ENCODE measurements at regions not wholly inside any gene's neighbourhood (a gene's known extent, or its start where the extent isn't known, plus 50 kb on each side); places are given as distances from the start of the nearest gene placed in this dataset.

DNA sequence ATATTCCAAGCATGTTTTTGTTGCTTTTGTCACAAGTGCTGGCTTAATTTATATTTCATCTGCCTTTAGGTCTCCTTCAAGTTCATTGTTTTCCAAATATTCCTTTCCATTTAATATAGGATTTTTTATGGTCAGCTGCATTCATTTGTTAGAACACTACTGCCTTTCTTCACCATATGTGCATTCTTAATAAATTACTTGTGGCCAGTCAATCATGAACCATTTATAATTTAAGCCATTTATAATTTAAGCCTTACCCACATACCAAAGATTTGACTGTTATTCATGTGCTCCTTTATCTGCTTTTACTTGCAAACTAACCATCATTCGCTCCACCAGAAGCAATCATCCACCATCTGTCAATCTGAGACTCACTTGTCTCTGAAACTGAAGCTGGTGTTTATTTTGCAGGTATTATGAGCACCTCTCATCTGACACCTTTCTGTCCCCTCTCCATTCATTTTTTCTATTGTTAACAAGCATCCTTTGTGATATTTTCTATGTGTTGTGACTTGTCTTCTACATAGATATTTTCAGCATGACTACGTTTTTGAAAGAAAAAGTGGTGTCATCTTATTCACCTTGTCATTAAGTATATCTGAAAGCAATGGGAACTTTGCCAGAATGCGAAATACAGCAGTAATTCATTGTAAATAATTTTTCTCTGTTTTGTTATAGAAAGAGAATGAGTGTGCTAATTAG is 786.8 kb downstream of the KCNJ3 start:
- ChIA-PET CTCF (ENCODE audit: partially characterized antibody) (no interaction called here), POLR2A (ENCODE audit: partially characterized antibody) (no interaction called here)
- Histone ChIP-seq H3K79me2 (ENCODE audit: control insufficient read depth in 1 of 2, insufficient read depth in 2 of 2, low read length in 2 of 2) (no peaks in the 10 kb centered on the region), H3K79me1 (ENCODE audit: low read depth, low read length) (no peaks in the 10 kb centered on the region), H3K9me3 (ENCODE audit: insufficient read depth in 2 of 2, low read depth in 1 of 2, low read length in 1 of 2) (no peaks in the 10 kb centered on the region), H4K20me1 (replicated peaks in 1 of 2; ENCODE audit: control insufficient read depth in 1 of 2, insufficient read depth in 2 of 2, low read length in 2 of 2) (no peaks in the 10 kb centered on the region), H4K8ac (ENCODE audit: extremely low read depth, insufficient read depth, low read length) (no peak overlapping the region), H2BK120ac (replicated peaks; ENCODE audit: low read depth, low read length) (no peak overlapping the region), H2BK20ac (ENCODE audit: low read length) (no peak overlapping the region), H2AK5ac (ENCODE audit: low read depth, low read length) (no peak overlapping the region), H3K4ac (replicated peaks; ENCODE audit: insufficient read length, low read depth, low read length) (no peak overlapping the region), H3K18ac (ENCODE audit: extremely low read depth, low read length) (no peak overlapping the region), H2BK12ac (ENCODE audit: low read depth, low read length) (no peak overlapping the region), H3K23ac (ENCODE audit: insufficient read length) (no peak overlapping the region), H2BK15ac (ENCODE audit: low read length) (no peak overlapping the region), H3K56ac (replicated peaks; ENCODE audit: insufficient read length, low read depth, low read length) (no peak overlapping the region), H2BK5ac (ENCODE audit: low read depth, low read length) (no peak overlapping the region), H4K5ac (ENCODE audit: insufficient read length, low read depth, low read length) (no peak overlapping the region), H3K4me1 (replicated peaks in 1 of 4; ENCODE audit: control insufficient read depth in 3 of 4, insufficient read depth in 4 of 4, low read length in 3 of 4) (no peaks in the 10 kb centered on the region), H3K27ac (ENCODE audit: low read depth, low read length) (no peak overlapping the region), H3K23me2 (ENCODE audit: low read depth, low read length) (no peaks in the 10 kb centered on the region), H3K36me3 (ENCODE audit: control insufficient read depth in 2 of 4, insufficient read depth in 4 of 4, low read length in 3 of 4) (no peaks in the 10 kb centered on the region), H3K27me3 (replicated peaks in 1 of 4; ENCODE audit: control insufficient read depth in 3 of 4, extremely low read depth in 1 of 4, insufficient read depth in 3 of 4, low read length in 3 of 4) (peaks cover 0 to 1% (median 0%) of the 10 kb centered on the region in 4 experiments; a peak in 1 of 7 replicates), H3K4me2 (ENCODE audit: insufficient read depth in 1 of 2, low read depth in 2 of 2, low read length in 2 of 2) (no peak overlapping the region), H3K9ac (replicated peaks in 1 of 4; ENCODE audit: extremely low read depth in 1 of 4, low read depth in 3 of 4, low read length in 3 of 4) (no peak overlapping the region), H4K91ac (replicated peaks; ENCODE audit: insufficient read length, low read length) (no peak overlapping the region), H3K4me3 (ENCODE audit: extremely low read depth in 1 of 4, insufficient read depth in 2 of 4, low read depth in 3 of 4, low read length in 4 of 4) (no peak overlapping the region), H2AFZ (ENCODE audit: low read length) (no peak overlapping the region), H3K14ac (ENCODE audit: insufficient read length) (no peak overlapping the region)
- FAIRE-seq (no peak), DNase-seq (ENCODE audit: low read depth in 1 of 2, low spot score in 2 of 2) (no peak)
- WGBS, 2 experiments (ENCODE audit: extremely low coverage in 1 of 2, insufficient coverage in 1 of 2, insufficient read length in 1 of 2, insufficient replicate concordance in 2 of 2, low coverage in 1 of 2, low lambda C conversion rate in 2 of 2, missing lambda C conversion rate in 1 of 2), result 90% methylated on average over 3 of the region's 3 CpGs; no CpG with 5 or more reads in 1 of the 2 experiments
- TF ChIP-seq YY1 (IDR thresholded peaks at IDR 0.05; ENCODE audit: low read depth, low read length), result no peak

Measured in H1 (cell line).